NOMO-1 treated with DMSO at 0.1 percent for 48 hours (cell line): ENCODE measurements at regions not wholly inside any gene's neighbourhood (a gene's known extent, or its start where the extent isn't known, plus 50 kb on each side); places are given as distances from the start of the nearest gene placed in this dataset.
"Not testable (repeated sequence)": the region's sequence is repeated elsewhere in the genome, so short reads cannot be mapped to it uniquely, and the experiment has no call there.

Experiments
- DNase-seq: peaks from one replicate; lab custom pipeline; 2025; ENCODE audit not compliant: unreplicated experiment; lab: John Stamatoyannopoulos, UW

DNA sequence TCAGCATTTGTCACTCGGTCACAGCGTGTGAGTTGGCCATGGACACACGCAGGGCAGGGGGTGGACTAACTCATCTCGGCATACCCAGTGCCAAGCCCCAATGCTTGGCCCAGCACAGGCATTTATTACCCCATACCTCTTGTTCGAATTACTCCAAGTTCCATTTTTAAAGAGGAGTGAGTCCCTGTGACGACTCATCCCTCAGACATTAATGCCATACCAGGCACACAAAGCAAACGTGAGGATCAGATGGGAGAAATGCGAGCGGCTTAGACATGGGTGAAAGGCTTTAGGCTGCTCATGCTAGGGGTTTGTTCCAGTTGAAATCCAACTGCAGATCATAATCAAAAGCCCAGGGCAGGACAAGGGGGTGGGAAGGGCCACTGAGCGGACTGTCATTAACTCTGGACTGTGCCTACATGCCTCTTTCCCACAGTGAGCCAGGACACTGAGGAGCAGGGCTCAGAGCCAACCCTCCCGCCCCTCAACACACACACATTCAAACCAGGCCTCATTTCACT is 118.5 kb upstream of the NGF start:
- no peak for DNase-seq

DNA sequence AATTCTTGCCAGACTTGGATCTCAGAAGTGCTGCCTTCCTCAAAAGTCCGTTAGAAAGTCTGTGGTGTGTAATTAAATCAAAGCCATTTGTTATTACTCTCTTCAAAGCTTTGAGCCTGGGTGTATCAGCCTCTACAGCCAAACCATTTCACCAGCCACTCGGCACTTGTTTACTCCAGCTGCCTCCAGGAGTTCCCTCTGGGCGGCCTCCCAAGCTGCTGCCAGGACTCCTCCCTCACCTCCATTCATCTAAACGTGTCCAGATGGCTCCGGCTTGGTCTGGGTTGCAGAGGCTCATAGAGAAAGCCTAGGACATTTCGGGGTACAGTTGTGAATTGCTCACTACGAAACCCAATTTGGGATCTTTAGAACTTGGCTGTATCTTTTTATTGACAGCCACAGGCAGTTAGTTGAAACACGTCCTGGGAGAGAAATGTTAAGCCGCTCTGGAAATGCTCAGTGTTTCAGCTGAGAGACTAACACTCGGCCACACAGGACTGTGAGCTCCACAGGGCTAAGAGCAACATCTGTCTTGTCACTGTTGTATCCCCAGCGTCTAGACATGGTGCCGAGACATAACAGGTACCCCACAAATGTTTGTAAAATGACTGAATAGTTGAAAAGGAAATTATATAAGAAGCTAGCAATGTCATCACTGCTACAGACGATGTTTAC is 116.9 kb upstream of the NGF start:
- DNase-seq: no peak

DNA sequence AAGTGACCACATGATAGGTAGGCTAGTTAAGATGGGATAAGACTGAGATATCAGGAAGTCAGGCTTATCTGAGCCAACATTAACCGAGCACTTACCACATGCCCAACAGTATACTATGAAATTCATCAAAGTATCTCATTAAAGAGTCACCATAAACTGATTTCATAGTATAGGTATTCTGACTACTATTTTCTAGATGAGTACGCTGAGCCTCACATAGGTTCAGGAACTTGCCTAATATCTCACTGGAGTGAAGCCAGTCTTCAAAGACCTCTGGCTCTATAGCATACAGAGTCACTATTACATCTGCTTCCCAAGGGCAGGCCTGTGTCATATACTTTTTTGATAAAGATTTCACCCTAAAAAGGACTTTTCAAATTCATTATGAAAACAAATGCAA is 115.6 kb upstream of the NGF start:
- no peak for DNase-seq

DNA sequence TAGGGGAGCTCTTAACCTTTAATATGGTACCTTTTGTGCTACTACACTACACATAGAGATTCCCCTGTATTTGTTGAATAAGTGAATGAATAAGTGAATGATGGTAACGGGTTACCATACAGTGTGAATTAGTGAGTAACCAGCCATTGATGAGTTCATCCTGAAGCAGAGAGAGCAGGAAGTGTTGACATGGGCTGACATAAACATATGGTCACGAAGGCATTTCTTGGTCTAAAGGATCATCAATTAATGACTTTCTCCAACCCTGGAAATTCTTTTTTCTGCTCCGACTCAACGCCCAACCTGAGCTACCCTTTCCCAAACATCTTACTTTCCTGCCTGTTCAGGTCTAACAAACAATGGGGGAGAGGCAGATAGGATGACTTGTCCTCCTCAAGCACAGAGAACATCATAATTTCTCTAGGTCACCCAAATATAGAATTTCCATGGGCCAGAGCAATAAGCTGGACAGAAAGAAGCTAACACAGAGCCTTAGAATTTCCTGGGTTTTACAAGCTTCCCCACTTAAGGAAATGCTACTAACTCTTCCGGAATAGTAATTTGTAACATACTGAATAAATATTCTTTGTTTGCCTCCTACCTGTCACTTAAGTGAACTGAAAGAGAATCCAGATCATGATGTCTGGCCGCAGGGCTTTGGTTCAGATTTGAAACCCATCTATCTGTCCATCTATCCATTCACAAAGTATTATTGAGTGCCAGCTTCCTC is 114.7 kb upstream of the NGF start:
- no peak for DNase-seq

DNA sequence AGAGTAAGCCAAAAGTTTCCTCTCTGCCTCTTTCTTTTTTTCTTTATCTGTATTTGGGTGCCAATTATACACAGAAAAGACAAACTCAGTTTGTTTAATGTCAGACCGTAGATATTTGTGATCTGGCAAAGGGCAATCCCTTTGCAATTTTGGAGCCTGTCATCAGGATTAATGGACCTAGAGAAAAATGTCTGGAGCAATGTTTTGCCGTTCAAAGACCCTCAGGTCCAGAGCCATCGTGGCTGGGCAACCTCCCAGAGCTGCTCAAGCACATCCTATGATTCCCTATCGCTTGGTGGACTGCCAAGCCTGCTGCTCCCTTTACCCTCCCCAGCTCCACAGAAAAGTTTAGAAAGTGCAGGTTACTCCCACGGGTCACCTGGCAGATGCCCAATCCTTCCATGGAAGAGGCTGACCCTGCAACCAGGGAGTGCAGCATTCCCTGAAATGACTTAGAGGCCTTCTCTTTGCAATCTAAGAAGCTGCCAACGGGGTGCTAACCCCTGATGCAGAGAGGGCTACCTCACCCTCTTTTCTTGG is 112.5 kb upstream of the NGF start:
- DNase-seq: no peak

DNA sequence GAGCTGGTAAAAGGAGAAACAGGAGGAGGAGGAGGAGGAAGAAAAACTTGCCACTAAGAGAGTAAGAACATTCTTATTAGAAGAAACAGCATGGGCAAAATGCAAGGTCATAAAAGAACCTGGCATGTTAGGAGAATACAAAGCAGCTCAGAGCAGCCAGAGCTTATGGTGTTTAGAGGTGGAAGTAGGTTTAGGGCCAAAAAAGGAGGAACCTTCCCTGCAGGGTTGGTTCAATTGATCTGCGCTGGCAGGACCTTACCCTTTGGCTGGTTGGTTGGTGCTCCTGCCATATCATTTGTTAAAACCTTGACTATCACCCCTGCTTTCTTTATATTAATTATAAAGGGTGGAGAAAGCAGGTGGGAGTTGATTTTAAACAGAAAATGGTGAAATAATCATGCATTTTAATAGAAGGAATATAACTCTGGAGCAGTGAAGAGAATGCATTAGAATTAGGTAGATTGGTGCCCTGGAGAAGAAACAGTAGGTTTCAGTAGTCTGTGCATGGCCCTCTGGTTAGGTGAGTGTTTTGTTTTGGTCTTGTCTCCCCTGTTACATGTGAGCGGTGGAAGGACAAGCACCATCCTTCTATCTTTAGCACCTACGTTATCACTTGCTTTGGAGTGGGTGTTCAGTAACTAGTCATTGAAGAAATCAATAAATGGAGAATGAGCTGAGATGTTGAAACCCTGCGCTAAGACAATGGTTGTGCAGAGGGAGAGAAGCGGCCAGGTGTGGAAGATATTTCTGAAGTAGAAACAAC is 110.4 kb upstream of the NGF start:
- no peak for DNase-seq

DNA sequence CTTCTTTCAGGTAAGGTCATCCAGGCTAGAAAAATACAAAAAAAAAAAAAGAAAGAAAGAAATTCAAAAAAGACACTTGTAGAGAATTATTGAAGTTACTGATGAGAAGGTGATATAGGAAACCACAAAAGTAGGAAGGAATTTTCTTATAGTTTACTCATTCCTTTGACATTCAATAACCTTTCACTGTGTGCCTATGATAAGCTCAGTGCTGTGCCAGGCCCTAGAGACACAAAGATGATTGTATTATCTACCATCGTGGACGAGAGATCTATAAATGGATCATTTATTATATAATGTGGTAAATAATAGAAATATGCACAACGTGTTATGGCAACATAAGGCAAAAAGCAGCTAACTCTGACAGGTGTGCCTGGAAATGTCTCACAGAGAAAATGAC is 109.6 kb upstream of the NGF start:
- no peak for DNase-seq

DNA sequence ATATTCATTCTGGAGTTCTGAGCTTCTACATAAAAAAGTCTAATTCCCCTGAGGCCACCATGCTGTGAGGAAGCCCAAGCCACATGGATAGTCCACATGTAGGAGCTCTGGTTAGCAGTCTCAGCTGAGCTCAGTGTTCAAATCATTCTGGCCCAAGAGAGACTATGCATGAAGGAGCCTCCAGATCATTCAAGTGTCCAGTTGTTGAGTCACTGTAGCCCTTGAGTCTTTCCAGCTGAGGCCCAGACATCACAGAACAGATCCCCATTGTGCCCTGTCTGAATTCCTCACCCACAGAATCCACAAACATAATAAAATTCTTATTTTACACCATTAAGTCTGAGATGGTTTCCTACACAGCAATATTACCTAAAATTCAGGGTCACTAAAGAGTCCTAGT is 107.0 kb upstream of the NGF start:
- DNase-seq: no peak

DNA sequence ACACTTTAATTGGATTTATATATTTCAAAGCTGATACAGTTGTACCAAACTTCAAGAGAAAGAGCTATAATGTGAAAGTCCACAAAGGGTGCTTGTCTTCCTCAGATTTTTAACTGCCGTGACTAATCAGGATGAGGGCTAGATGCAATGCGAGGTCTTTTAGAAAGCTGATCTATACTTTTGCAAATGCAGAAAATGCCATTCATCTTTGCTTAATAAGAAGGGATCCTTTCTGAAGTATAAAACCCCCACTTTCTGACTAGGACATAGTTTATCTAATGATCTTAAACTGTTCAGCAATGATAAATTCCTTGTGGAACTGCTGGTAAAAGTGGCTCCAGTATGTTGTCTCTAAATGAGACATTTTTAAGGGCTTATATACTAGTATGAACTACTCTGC is 102.7 kb upstream of the NGF start:
- DNase-seq: no peak

DNA sequence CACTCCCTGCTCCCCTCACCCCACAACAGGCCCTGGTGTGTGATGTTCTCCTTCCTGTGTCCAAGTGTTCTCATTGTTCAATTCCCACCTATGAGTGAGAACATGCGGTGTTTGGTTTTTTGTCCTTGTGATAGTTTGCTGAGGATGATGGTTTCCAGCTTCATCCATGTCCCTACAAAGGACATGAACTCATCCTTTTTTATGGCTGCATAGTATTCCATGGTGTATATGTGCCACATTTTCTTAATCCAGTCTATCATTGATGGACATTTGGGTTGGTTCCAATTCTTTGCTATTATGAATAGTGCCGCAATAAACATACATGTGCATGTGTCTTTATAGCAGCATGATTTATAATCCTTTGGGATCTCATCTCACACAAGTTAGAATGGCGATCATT is 101.5 kb upstream of the NGF start:
- not testable (repeated sequence) for DNase-seq

DNA sequence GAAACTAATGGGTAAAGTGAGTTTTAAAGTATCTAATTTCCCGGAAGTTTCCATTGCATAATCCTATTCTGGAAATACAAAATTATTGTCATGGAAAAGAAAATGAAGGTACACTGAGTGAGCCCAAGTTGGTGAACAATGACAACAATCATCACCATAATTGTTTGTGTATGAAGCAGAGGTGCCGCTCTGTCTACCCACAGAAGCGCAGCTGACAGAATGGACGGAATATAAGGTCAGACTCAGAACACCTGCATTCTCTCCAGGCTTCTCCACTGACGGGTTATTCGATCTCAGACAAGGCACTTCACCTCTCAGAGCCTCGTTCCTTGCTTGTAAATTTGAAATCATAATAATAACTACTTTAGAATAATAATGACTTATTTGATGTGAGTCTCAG is 99.1 kb upstream of the NGF start:
- DNase-seq: no peak

DNA sequence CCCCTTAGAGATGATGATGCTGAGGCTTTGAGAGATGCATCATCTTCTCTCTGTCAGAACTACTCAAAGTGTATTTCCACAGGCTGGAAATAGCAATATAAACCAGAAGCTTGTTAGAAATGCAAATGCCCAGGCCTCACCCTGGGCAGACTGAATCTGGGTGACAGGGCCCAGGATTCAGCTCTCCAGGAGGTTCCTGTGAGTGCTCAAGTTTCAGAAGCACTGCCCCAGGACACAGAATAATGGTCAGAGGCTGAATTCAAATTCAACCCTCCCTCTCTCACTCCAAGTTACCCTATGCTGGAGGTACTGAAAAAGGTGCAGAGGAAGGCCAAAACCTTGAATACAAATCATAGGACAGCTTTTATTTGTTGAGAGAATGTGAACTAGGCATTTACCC is 98.5 kb upstream of the NGF start:
- DNase-seq: no peak

DNA sequence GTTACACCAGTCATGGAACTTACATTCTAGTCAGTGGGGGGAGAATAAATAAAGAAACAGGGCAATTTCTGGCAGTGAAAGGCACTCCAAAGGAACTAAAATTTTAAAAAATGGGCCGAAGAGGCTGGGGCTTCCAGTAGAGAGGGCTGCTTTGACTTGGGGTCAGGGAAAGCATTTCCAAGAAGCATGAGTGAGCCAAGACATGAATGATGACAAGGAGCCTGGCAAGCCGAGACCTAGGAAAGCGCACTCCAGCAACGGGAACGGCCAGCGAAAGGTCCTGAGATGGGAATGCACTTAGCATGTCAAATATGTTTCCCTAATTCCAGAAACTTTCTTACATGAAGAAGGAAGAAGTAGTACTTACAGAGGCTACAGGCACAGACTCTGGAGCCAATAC is 95.4 kb upstream of the NGF start:
- no peak for DNase-seq

DNA sequence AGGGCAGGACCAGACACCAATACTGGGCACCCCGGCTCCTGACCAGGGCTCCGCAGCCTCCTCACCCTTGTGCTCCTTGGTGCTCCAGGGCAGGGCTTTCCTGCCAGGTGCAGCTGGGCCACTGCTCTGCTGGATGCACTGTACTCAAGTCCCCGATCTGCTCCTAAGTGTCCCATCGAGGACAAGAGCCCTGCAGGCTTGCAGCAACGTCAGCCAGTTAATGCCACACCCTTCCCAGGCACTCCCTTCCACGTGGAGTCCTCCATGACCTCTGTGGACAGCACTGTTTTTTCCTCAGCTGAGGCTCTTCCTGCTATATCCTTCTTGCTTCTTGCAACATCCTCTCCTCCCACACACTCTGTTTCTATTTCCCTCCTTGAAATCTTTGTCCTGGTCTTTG is 94.0 kb upstream of the NGF start:
- no peak for DNase-seq

DNA sequence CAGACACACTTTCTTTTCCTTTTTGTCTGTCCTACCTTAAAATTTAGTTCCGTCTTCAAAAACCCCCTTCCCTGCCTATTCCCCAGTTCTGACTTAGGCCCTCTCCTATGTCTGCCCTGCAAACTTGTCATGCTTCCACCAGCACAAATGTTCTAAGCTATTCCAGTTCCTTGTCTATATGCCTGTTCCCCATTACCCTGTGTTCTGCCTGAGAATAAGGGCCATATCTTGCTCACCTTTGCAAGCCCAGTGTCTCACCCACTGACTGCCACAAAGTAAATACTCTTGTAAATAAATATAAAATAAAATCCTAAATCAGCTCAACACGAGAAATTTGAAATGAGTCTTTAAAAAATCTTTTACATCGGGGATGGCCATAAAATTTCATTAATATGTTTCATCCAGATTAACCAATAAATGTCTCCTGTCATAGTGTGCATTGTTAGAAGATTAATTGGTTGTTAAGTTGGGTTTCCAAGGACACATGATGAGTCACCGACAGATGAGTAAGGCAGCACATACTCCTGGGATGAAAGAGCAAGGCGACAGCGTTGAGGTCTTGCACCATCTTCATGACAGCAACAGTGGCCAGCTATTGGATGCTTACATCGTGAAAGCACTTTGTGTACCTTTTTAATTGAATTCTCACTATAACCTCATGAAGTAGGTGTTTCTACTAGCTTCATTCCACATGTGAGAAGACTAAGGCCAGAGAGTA is 92.6 kb upstream of the NGF start:
- no peak for DNase-seq

DNA sequence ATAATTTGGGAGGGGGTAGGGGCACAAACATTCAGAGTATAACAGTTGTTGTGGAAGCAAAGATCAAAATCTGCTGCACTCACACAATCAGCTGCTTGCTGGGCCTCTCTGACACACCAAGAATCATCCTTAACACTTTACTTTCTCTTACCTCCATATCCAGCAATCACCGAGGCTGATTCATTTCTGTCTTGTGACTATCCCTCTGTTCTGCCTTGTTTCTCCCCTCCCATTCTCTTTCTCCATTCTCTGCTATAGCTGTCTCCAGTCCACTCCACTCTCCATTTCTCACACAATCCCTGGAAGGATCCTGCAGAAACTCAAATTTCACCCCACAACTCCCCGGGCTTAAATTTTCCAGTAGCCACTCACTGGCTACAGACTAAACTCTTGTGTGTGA is 91.8 kb upstream of the NGF start:
- no peak for DNase-seq

DNA sequence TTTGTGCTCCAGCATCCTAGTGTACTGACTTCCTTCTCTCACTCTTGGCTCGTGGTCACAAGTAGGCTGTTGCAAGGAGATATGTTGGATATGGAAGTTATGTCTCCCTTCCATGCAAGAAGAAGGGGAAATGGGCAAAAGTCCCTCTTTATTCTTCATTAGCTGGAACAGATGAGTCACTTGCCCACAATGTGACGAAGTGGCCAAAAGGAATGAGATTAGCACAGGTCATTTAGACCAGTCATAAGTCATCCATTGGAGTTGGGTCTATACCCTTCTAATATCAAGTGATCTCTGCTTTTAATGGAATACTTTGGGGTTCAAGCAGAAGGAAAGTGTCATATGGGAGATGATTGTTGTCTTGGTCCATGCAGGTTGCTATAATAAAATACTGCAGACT is 91.2 kb upstream of the NGF start:
- DNase-seq: no peak

DNA sequence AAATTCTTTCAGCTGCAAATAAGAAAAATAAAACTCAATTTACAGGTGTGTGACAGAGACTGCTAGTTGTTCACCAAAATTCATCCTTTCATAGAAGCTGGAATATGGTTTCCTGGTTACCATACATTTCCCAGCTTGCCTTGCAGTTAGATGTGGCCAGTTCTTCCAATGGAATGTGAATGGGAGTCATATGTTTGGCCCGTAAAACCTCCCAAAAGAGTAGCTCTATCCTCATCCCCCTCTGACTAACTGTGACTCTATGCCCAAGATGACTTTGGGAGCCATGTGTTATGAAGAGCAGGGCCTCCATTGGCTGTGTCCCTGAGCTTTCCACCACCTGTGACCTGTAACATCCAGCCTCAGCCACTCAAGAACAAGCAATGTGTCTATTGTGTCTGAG is 90.6 kb upstream of the NGF start:
- DNase-seq: no peak

DNA sequence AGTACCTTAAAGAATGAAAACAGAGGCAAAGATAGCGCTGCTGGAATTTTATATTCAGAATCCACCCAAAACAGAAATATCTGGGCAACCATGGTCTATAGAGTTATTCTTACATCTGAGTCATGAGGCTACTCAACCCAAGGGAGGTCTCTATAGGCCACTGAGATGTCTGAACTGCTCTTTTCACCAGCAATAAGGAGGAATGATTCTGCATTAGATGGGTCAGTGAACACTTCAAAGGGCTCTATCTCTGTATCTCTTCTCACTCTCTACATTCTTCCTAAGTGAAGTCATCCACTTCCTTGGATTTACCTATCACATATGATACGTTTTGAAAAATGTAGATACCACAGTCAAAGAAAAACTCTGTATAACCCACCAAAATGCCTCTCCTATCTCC is 90.2 kb upstream of the NGF start:
- no peak for DNase-seq

DNA sequence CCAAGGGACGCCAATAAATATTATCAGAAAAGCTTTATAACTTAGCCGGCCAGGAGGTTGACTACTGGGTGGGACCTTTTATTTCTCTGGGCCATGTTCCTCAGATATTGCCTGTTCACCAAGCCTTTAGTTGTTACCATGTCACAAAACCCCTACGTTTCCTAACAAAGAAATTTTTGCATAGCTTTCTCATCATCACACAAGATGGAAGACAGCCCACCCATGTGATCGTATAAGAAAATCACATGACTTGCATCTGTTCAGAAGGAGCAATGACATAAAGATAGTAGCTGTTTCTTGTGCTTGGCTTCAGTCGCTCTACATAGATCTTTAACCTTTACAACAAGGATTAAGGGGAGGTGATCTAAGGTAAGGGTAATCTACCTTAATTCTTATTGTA is 88.9 kb upstream of the NGF start:
- DNase-seq: no peak

DNA sequence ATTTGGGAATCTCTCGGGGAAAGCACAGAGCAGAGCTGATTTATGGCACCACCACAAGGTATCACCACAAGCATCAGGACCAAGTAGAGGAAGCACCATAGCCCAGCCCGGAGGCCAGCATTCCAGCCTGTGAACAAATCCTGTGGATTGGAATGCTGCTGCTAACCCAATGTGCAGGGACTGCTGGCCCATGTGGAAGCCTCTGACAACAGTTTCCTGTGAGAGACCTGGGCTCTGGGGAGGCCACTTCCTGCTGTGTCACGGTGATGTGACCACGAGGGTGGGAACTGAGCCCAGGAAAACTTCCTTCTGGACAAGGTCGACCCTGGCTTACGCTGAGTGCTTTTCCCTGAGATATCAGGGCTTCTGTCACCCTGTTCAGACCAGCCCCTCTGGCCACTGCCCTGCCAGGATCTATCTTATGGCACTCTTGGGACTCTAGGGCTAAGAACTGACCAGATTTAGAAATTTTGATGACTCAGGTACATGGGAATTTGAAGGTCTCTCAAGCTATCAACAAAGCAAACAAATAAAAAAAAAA is 88.3 kb upstream of the NGF start:
- DNase-seq: no peak
